ENCODE measurements at regions not wholly inside any gene's neighbourhood (a gene's known extent, or its start where the extent isn't known, plus 50 kb on each side); places are given as distances from the start of the nearest gene placed in this dataset.

- Histone ChIP-seq H4K8ac (replicated peaks; ENCODE audit: insufficient read length, low read depth, low read length) (no peak overlapping the region), H3K4me2 (ENCODE audit: insufficient read depth, insufficient read length, low read length) (no peak overlapping the region), H3K9me3 (ENCODE audit: control insufficient read depth, low read depth, low read length) (no peaks in the 10 kb centered on the region), H3K27me3 (ENCODE audit: insufficient read depth, low read length) (no peaks in the 10 kb centered on the region), H2BK15ac (ENCODE audit: low read depth, low read length) (no peak overlapping the region), H2AK5ac (ENCODE audit: insufficient read length, low read length) (no peak overlapping the region), H3K9ac (ENCODE audit: extremely low read depth, insufficient read length, low read length) (no peak overlapping the region), H3K79me1 (ENCODE audit: insufficient read depth, low read depth, low read length, poor library complexity, severe bottlenecking) (no peaks in the 10 kb centered on the region), H2BK5ac (ENCODE audit: insufficient read length, low read length) (no peak overlapping the region), H4K5ac (ENCODE audit: insufficient read length, low read depth, low read length) (no peak overlapping the region), H2BK120ac (ENCODE audit: low read depth, low read length, poor library complexity, severe bottlenecking) (no peak overlapping the region), H3K56ac (ENCODE audit: insufficient read length, low read depth, low read length) (no peak overlapping the region), H4K20me1 (ENCODE audit: control insufficient read depth, insufficient read depth, insufficient read length) (no peaks in the 10 kb centered on the region), H3K4me1 (ENCODE audit: insufficient read depth, low read length) (no peaks in the 10 kb centered on the region), H2BK12ac (ENCODE audit: insufficient read length, low read depth, low read length) (no peak overlapping the region), H3K27ac (ENCODE audit: insufficient read length, low read depth, low read length) (no peak overlapping the region), H2AFZ (ENCODE audit: low read length) (no peak overlapping the region), H3K23me2 (ENCODE audit: insufficient read length, low read depth, low read length, poor library complexity, severe bottlenecking) (no peaks in the 10 kb centered on the region), H3K79me2 (ENCODE audit: insufficient read depth, low read length) (no peaks in the 10 kb centered on the region), H3K18ac (ENCODE audit: insufficient read length, low read depth, low read length) (no peak overlapping the region), H4K91ac (ENCODE audit: insufficient read length, low read depth, low read length) (no peak overlapping the region), H3K23ac (ENCODE audit: insufficient read length, low read depth, low read length) (no peak overlapping the region), H2BK20ac (ENCODE audit: low read depth, low read length, poor library complexity, severe bottlenecking) (no peak overlapping the region), H3K4ac (ENCODE audit: low read depth, low read length) (no peak overlapping the region), H3T11ph (ENCODE audit: low read length) (no peak overlapping the region), H3K14ac (ENCODE audit: insufficient read depth, low read length) (no peak overlapping the region)
- Mint-ChIP-seq H3K9me3 (no peaks in the 10 kb centered on the region), H3K27ac (no peak overlapping the region), H3K4me1 (peaks cover 12 to 13% of the 10 kb centered on the region in 2 experiments), H3K36me3 (ENCODE audit: insufficient read depth in 1 of 3, low read depth in 3 of 3) (no peaks in the 10 kb centered on the region), H3K27me3 (ENCODE audit: low read depth) (peaks cover 6% of the 10 kb centered on the region), H3K4me3 (no peak overlapping the region)
- no CpG with 5 or more reads among the region's 8 CpGs for WGBS (ENCODE audit: extremely low coverage, insufficient read length, low lambda C conversion rate)
- no peak for DNase-seq
- no peak for TF ChIP-seq CTCF (conservative IDR thresholded peaks at IDR 0.05)
Measured at GRCh38 chr2:8408560-8409460, 273.0 kb upstream of the ID2 start.

Data from H9 (cell line).